SK-N-MC (cell line): ENCODE measurements at regions not wholly inside any gene's neighbourhood (a gene's known extent, or its start where the extent isn't known, plus 50 kb on each side); places are given as distances from the start of the nearest gene placed in this dataset.

Source experiments
- EZH2 ChIP-seq: fragments of 200-600 bp; sonication (generic); IDR thresholded peaks from one replicate; pipeline ENCODE4 v1.6.1; 2017; ENCODE audit warnings: antibody characterized with exemption
- POLR2AphosphoS5 ChIP-seq: IDR thresholded peaks from 2 replicates; pipeline ENCODE4 v1.6.1; 2012; ENCODE audit warnings: mild to moderate bottlenecking, low read depth, low read length, borderline replicate concordance

- TF ChIP-seq EZH2, result no peak
- TF ChIP-seq POLR2AphosphoS5, result no peak
These were observed 88.0 kb upstream of the CTTNBP2 start for GRCh38 chr7:117961235-117961634.
